ENCODE measurements at regions not wholly inside any gene's neighbourhood (a gene's known extent, or its start where the extent isn't known, plus 50 kb on each side); places are given as distances from the start of the nearest gene placed in this dataset.

DNA sequence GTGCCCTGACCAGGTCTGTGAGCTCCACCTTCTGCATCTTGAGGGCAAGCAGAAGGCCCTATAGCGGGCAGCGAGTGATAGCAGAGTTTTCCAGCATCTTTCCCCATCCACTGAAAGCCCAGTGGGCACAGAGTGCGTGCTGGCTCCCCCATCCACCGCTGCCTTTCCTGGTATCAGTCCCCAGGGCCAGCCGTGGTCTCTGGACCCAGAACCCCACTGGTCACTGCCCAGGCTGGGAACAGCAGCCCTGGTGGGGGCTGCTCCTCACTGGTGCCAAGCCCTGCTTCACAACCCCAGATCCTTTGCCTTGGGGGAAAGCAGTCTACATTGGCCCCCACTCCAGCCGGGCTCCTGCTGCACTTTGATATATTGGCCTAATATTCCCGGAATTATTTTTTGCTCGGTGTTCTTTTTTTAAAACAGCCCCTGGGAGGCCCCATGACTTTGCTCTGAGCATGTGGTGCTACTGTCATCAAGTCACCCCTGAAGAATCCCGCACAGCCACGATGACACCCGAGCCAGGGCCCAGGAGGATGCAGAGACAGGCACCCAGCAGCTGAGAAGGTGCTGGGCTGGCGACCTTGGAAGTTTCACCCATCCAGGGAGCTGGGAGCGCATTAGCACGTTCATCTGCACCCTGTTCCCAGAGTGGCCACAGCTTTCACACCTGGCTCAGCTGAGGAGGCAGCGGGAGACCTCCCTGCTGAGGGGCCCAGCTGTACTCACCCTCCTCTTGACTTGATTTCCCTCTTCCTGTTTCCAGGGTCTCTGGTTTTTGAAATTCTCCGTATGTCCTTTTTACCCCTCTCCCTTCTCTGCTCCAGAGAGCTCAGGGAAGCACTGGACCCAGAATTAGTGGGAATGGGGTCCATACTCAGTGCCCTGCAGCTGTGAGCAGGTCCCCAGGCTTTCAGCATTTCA is 56.9 kb downstream of the KLHDC7A start:
- TF ChIP-seq, protein P1, sequence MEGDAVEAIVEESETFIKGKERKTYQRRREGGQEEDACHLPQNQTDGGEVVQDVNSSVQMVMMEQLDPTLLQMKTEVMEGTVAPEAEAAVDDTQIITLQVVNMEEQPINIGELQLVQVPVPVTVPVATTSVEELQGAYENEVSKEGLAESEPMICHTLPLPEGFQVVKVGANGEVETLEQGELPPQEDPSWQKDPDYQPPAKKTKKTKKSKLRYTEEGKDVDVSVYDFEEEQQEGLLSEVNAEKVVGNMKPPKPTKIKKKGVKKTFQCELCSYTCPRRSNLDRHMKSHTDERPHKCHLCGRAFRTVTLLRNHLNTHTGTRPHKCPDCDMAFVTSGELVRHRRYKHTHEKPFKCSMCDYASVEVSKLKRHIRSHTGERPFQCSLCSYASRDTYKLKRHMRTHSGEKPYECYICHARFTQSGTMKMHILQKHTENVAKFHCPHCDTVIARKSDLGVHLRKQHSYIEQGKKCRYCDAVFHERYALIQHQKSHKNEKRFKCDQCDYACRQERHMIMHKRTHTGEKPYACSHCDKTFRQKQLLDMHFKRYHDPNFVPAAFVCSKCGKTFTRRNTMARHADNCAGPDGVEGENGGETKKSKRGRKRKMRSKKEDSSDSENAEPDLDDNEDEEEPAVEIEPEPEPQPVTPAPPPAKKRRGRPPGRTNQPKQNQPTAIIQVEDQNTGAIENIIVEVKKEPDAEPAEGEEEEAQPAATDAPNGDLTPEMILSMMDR (IDR thresholded peaks at IDR 0.05) = no peak
- TF ChIP-seq CREM (CRISPR knock-in tag; IDR thresholded peaks at IDR 0.05) (no peak), CREB1 (CRISPR knock-in tag; IDR thresholded peaks at IDR 0.05) (no peak), TEAD4 (CRISPR knock-in tag; IDR thresholded peaks at IDR 0.05) (no peak), TEAD1 (CRISPR knock-in tag; IDR thresholded peaks at IDR 0.05) (no peak), FOXK1 (CRISPR knock-in tag; IDR thresholded peaks at IDR 0.05) (no peak), KAT7 (CRISPR knock-in tag; IDR thresholded peaks at IDR 0.05; ENCODE audit: borderline replicate concordance) (no peak), ZNF263 (CRISPR knock-in tag; IDR thresholded peaks at IDR 0.05; ENCODE audit: low read depth) (no peak), SP1 (CRISPR knock-in tag; conservative IDR thresholded peaks at IDR 0.05) (no peak)
- TF ChIP-seq, protein P2, sequence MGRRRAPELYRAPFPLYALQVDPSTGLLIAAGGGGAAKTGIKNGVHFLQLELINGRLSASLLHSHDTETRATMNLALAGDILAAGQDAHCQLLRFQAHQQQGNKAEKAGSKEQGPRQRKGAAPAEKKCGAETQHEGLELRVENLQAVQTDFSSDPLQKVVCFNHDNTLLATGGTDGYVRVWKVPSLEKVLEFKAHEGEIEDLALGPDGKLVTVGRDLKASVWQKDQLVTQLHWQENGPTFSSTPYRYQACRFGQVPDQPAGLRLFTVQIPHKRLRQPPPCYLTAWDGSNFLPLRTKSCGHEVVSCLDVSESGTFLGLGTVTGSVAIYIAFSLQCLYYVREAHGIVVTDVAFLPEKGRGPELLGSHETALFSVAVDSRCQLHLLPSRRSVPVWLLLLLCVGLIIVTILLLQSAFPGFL (CRISPR knock-in tag; IDR thresholded peaks at IDR 0.05; ENCODE audit: borderline replicate concordance) = no peak
- TF ChIP-seq, protein P3, sequence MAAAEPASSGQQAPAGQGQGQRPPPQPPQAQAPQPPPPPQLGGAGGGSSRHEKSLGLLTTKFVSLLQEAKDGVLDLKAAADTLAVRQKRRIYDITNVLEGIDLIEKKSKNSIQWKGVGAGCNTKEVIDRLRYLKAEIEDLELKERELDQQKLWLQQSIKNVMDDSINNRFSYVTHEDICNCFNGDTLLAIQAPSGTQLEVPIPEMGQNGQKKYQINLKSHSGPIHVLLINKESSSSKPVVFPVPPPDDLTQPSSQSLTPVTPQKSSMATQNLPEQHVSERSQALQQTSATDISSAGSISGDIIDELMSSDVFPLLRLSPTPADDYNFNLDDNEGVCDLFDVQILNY (CRISPR knock-in tag; IDR thresholded peaks at IDR 0.05) = no peak
- TF ChIP-seq, protein P4, sequence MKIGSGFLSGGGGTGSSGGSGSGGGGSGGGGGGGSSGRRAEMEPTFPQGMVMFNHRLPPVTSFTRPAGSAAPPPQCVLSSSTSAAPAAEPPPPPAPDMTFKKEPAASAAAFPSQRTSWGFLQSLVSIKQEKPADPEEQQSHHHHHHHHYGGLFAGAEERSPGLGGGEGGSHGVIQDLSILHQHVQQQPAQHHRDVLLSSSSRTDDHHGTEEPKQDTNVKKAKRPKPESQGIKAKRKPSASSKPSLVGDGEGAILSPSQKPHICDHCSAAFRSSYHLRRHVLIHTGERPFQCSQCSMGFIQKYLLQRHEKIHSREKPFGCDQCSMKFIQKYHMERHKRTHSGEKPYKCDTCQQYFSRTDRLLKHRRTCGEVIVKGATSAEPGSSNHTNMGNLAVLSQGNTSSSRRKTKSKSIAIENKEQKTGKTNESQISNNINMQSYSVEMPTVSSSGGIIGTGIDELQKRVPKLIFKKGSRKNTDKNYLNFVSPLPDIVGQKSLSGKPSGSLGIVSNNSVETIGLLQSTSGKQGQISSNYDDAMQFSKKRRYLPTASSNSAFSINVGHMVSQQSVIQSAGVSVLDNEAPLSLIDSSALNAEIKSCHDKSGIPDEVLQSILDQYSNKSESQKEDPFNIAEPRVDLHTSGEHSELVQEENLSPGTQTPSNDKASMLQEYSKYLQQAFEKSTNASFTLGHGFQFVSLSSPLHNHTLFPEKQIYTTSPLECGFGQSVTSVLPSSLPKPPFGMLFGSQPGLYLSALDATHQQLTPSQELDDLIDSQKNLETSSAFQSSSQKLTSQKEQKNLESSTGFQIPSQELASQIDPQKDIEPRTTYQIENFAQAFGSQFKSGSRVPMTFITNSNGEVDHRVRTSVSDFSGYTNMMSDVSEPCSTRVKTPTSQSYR (CRISPR knock-in tag; IDR thresholded peaks at IDR 0.05) = no peak

All from WTC11 (cell line).